GM12878 (cell line): ENCODE measurements at regions not wholly inside any gene's neighbourhood (a gene's known extent, or its start where the extent isn't known, plus 50 kb on each side); places are given as distances from the start of the nearest gene placed in this dataset.

Experiments used
- ATAC-seq: fragments of 200-7000 bp; cut with Tn5 transposase; 3 replicates; pipeline ENCODE4 v1.9.1; 2020; ENCODE audit warnings: mild to moderate bottlenecking, moderate library complexity
- BruUV-seq: library from RNA; stranded (reverse); fragments of 400-500 nt; replicated peaks from 2 replicates; lab custom pipeline; 2021; lab: Mats Ljungman, UMichigan
- CTCF ChIA-PET: fragments of 300-600 bp; sonication (Branson Sonifier 250); formaldehyde crosslinking; extraction: SDS; loops from one replicate; lab custom pipeline; 2021; ENCODE audit warnings: inconsistent platforms; lab: Yijun Ruan, JAX
- POLR2A ChIA-PET: fragments of 350-600 bp; formaldehyde crosslinking; extraction: SDS; loops from one replicate; lab custom pipeline; 2021; ENCODE audit warnings: inconsistent platforms; lab: Charles Lee
- RAD21 ChIA-PET: fragments of 300-600 bp; sonication (Branson Sonifier 250); formaldehyde crosslinking; loops from one replicate; lab custom pipeline; 2023; ENCODE audit warnings: antibody characterized with exemption; ENCODE audit not compliant: unreplicated experiment; lab: Charles Lee
- SMC1A ChIA-PET: fragments of 300-600 bp; sonication (Branson Sonifier 250); formaldehyde crosslinking; loops from one replicate; lab custom pipeline; 2023; ENCODE audit not compliant: unreplicated experiment, uncharacterized antibody; lab: Charles Lee
- DNase-seq: peaks from one replicate; pipeline ENCODE4 v3.0.0-alpha.2; 2011; ENCODE audit warnings: low read depth, low spot score
- FAIRE-seq: peaks from 3 replicates; lab custom pipeline; 2011; peaks lifted over from hg19 to GRCh38; lab: Jason Lieb, UNC
- H2AFZ ChIP-seq: 2 replicates; pipeline ENCODE4 v1.6.0; 2011; ENCODE audit warnings: low read depth, low read length, control low read depth; ENCODE audit not compliant: control insufficient read depth
- H3K27ac ChIP-seq: 2 replicates; pipeline ENCODE4 v1.5.1; 2011; ENCODE audit warnings: control low read depth; ENCODE audit not compliant: control insufficient read depth, insufficient read depth
- H3K27me3 ChIP-seq, 2 experiments: replicated peaks in 1 of 2; 2 replicates each; pipeline versions ENCODE4 v1.6.0 to v1.6.1; 2011; ENCODE audit warnings: low read length in 1 of 2; ENCODE audit not compliant: control insufficient read depth in 2 of 2, insufficient read depth in 2 of 2
- H3K36me3 ChIP-seq, 2 experiments: 2 replicates each; pipeline ENCODE4 v1.5.1; 2011; ENCODE audit warnings: low read length in 1 of 2; ENCODE audit not compliant: control insufficient read depth in 2 of 2, insufficient read depth in 2 of 2
- H3K4me1 ChIP-seq: 2 replicates; pipeline ENCODE4 v1.6.1; 2011; ENCODE audit warnings: mild to moderate bottlenecking, low read length, moderate library complexity, mixed read lengths; ENCODE audit not compliant: control insufficient read depth, insufficient read depth
- H3K4me2 ChIP-seq: 2 replicates; pipeline ENCODE4 v1.6.0; 2011; ENCODE audit warnings: control low read depth; ENCODE audit not compliant: control insufficient read depth, insufficient read depth
- H3K4me3 ChIP-seq: fragments of 200-600 bp; sonication (generic); 2 replicates; pipeline ENCODE4 v1.5.1; 2016
- H3K79me2 ChIP-seq: 2 replicates; pipeline ENCODE4 v1.6.0; 2011; ENCODE audit warnings: low read length; ENCODE audit not compliant: control insufficient read depth, insufficient read depth
- H3K9ac ChIP-seq: 2 replicates; pipeline ENCODE4 v1.8.0; 2011; ENCODE audit warnings: low read length, control low read depth, mixed read lengths; ENCODE audit not compliant: control insufficient read depth, insufficient read depth
- H3K9me3 ChIP-seq: replicated peaks from 3 replicates; pipeline ENCODE4 v1.5.1; 2011; ENCODE audit warnings: mild to moderate bottlenecking, low read length; ENCODE audit not compliant: control insufficient read depth, insufficient read depth
- H4K20me1 ChIP-seq: 2 replicates; pipeline ENCODE4 v1.6.0; 2011; ENCODE audit not compliant: control insufficient read depth, insufficient read depth
- BCLAF1 ChIP-seq: fragments of 450-650 bp; IDR thresholded peaks from 2 replicates; pipeline ENCODE4 v1.6.1; 2017; ENCODE audit warnings: antibody characterized with exemption, mild to moderate bottlenecking, moderate library complexity
- IRF5 ChIP-seq: fragments of 450-650 bp; IDR thresholded peaks from 2 replicates; pipeline ENCODE4 v1.6.1; 2017; ENCODE audit warnings: borderline replicate concordance
- NR2C1 ChIP-seq: fragments of 450-650 bp; IDR thresholded peaks from 2 replicates; pipeline ENCODE4 v1.6.1; 2017; ENCODE audit warnings: antibody characterized with exemption, mild to moderate bottlenecking, moderate library complexity
- POU2F2 ChIP-seq: IDR thresholded peaks from 3 replicates; pipeline ENCODE4 v1.6.1; 2011; ENCODE audit warnings: low read depth, mild to moderate bottlenecking, low read length, borderline replicate concordance
- SKIL ChIP-seq: fragments of 450-650 bp; IDR thresholded peaks from 2 replicates; pipeline ENCODE4 v1.6.1; 2017; ENCODE audit warnings: mild to moderate bottlenecking, low read depth, inconsistent platforms; ENCODE audit not compliant: poor library complexity, severe bottlenecking
- ZNF687 ChIP-seq: fragments of 450-650 bp; IDR thresholded peaks from 2 replicates; pipeline ENCODE4 v1.6.1; 2017; ENCODE audit warnings: mild to moderate bottlenecking, moderate library complexity
- WGBS: methylation state at CpG from one replicate; pipeline ENCODE4 v1.1.6; 2016; ENCODE audit warnings: low lambda C conversion rate; ENCODE audit not compliant: insufficient replicate concordance, insufficient coverage; ENCODE audit errors: missing lambda C conversion rate; 5-methylcytosine and 5-hydroxymethylcytosine counted together
- in situ Hi-C: fragments of 300-500 bp; cut with MboI; formaldehyde crosslinking; loops from 9 replicates; pipeline ENCODE4 v1.14.3; 2018; ENCODE audit warnings: mixed read lengths
- intact Hi-C: fragments of 100-400 bp; cut with micrococcal nuclease; formaldehyde crosslinking; loops from one replicate; pipeline ENCODE4 v1.14.2; 2022; ENCODE audit not compliant: unreplicated experiment

- Histone ChIP-seq H3K4me2 (no peak overlapping the region), H3K27ac (no peak overlapping the region), H2AFZ (no peak overlapping the region), H3K36me3 (no peaks in the 10 kb centered on the region), H4K20me1 (no peaks in the 10 kb centered on the region), H3K4me1 (no peaks in the 10 kb centered on the region), H3K9me3 (no peaks in the 10 kb centered on the region), H3K27me3 (no peaks in the 10 kb centered on the region), H3K79me2 (no peaks in the 10 kb centered on the region), H3K4me3 (no peak overlapping the region), H3K9ac (no peak overlapping the region)
- ChIA-PET RAD21 (no interaction called here), POLR2A (no interaction called here), SMC1A (no interaction called here), CTCF (interaction anchor here (0.6 kb wide), 1 partner anchor 9 kb away, joined by 3 read pairs; no protein-coding TSS in a partner anchor)
- BruUV-seq: no TSS peak
- FAIRE-seq: no peak
- no peak for ATAC-seq
- in situ Hi-C loops (no loop called here), intact Hi-C loops (no loop called here)
- TF ChIP-seq NR2C1: no peak
- no peak for TF ChIP-seq POU2F2
- no peak for TF ChIP-seq ZNF687
- no peak for TF ChIP-seq BCLAF1
- no peak for TF ChIP-seq SKIL
- no peak for TF ChIP-seq IRF5
- 30% methylated on average over 1 of the region's 1 CpG for WGBS
- DNase-seq: no peak
These were observed 584.8 kb upstream of the NRP1 start for GRCh38 chr10:33919244-33919643.
